GM18870 (cell line): ENCODE measurements at regions not wholly inside any gene's neighbourhood (a gene's known extent, or its start where the extent isn't known, plus 50 kb on each side); places are given as distances from the start of the nearest gene placed in this dataset.
A peak's percentile ranks its signal among the peaks of the same experiment; 100 is the strongest.

Experiments used
- ATAC-seq: cut with Tn5 transposase; IDR thresholded peaks from one replicate; pipeline ENCODE4 v1.9.1; 2021; ENCODE audit warnings: moderate library complexity; ENCODE audit not compliant: unreplicated experiment

DNA sequence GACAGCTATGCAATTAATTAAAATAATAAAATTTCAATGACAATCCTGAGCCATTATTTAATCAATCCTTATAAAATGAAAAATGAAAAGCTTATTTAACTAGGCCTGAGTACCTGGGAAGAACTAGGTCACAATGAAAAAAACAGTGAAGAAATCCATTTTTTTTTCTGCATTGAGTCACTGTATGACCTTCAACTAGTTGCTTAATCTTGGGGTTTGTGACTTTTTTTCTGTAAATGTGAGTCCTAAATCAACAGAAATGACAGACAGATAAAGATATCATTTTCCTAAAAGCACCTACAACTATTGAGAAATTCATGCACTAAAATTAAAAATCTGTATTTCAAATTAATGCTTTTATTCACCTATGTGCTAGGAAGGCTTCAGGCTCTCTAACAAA is 96.8 kb downstream of the TMEM26 start:
- ATAC-seq = no peak

DNA sequence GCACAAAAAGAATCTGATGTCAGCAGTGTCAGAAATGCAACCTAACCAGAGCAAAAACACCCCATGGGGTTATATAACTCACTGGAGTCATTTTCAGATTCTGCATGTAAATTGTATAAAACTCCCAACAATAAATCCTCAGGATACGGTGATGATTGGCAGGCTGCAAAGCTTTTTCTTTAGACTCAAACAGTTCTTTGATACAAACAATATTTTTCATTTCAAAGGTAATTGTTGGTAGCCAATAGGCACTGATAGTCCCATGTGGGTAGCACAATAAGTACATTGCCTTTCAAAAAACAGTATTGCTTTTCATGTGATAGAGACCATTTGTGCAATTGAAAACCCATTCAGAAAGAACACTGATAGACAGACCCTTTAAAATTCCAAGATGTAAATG is 98.0 kb downstream of the TMEM26 start:
- no peak for ATAC-seq

DNA sequence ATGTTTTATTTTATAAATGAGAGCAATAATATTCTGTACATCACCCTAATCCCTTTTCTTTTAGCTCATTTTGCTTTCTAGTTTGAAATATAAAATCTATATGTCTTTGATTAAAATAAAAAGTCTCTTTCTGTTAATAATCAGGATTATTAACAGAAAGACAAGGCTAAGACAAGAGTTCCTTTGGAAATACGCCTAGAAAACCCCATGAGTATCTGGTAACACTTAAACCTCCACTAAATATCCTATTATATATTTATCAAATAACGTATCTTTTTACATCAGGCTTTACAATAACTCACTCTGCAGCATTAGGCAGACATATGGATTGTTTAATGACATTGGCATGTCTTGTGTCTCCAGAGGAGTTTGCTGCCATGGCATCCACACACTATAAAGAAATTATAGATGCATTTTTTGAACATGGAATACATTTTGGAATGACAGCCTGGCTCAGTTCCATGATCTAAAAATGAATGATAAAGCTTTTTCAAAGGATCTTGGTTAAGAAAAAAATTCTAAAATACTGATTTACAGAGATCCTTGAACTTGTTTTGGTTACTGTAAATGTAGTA is 98.7 kb downstream of the TMEM26 start:
- ATAC-seq = no peak

DNA sequence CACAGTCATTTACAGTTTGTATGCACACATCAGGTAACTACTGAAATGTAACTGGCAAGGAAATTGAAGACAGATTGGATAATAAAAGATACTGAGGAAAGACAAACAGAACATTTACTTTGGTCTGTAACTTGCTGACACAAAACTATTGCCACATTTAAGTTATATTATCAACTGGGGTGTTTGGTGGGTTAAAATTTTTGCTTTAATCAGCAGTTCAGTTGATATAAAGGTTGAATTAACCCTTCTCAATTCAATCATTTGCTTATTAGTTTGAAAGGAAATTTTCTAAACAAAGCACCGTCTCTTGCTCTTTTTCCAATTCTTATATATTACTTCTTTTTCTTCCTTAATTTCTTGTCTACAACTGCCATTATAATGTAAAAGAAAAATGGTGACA is 102.4 kb downstream of the TMEM26 start:
- no peak for ATAC-seq

DNA sequence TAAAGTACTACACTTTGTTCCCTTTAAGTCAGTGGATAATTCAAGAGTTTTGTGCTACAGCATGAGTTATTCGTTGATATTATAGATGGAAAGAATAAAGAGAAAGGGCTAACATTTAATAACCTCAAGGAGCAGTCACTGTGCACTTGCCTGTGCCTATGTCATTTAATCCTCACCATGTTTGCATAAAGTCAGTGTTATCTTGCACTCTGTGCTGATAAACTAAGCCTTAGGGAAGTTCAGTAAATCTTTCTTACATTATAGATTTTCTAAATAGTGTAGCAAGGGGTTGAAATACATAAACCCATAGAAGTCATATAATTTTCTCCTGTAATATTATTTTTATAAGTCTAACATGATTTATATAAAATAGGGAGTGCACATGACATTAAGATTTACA is 103.1 kb downstream of the TMEM26 start:
- ATAC-seq = no peak

DNA sequence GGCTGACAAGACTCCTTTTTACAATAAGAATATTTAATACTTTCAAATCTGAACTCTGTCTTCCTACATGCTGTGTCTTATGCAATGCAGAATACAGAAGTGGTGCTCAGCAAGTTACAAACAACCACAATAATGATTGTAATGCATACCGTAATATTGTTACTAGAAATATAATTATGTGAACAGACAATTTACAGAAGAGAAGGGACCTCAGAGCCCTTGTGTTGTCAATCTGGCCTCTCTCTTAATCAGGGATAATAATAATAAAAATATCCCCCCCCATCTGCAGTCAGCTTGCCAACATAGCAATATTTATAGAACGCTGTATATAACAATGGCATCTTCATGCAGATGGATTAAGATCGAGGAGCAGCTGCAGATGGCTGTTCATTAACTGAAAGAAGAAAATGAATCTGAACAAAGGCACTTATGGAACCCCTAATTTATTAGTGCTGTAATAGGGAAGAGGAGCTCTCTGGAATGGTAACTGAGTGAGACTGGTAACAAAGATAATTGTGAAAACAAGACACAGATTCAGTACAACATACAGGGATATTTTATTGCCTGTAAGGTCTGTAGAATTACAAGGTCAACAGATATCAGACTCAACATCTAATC is 106.3 kb downstream of the TMEM26 start:
- no peak for ATAC-seq

DNA sequence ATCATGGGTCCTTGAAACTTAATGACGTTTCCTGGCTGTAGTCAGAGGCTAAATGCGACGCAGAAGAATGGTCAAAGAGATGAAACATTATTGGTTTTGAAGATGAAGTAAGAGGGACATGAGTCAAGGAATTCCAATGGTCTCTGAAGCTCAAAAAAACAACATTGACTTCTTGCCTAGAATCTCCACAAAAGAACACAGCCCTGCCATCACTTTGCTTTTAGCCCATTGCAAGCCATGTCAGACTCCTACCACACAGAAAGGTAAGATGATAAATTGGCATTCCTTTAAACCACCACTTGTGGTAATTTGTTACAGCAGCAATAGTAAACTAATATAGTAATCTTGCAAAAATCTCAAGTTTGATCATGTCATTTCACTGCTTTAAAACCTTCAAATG is 109.4 kb downstream of the TMEM26 start:
- no peak for ATAC-seq

DNA sequence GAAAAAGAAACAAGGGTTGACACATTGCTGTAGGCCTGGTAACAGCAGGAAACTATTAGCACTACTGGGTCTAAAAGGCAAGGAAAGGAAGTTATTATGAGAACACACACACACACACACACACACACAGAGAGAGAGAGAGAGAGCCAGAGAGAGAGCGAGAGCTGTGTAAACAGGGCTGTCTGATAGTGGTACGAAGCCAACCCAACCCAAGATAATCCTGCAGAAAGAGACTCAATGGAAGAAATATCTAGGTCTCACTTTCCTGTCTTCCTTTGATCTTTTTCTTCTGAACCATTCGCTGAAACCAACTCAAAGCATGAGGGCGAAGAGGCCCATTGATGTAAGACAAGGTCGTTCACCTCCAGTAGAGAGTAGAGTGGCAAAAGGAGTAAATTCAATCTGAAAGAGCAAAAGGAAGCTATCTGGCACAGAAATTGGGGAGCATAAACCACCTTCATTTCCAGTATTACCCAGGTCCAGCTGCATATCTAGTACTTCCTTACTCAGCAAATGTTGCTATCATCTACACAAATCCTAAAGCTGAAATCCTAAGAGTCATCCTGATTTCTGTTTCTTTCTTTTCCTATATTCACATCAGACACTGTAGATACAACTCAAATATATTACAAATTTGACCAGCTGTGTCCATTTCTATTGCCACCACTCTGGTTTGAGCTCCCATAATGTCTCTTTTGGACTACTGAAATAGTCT is 110.2 kb downstream of the TMEM26 start:
- no peak for ATAC-seq

DNA sequence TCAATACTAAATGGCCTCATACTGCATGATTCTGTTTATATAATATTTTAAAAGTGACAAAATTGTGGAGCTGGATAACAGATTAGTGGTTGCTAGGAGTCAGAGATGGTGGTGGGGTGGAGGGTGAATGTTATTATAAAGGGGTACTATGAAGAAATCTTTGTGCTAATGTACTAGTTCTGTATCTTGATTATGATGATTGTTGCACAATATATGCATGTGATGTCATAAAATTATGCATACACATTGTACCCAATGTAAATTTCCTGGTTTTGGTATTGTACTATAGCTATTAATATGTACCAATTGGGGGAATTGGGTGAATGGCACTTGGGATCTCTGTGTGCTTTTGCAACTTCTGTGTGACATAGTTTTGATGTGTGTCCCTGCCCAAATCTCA is 112.2 kb downstream of the TMEM26 start:
- ATAC-seq = no peak

DNA sequence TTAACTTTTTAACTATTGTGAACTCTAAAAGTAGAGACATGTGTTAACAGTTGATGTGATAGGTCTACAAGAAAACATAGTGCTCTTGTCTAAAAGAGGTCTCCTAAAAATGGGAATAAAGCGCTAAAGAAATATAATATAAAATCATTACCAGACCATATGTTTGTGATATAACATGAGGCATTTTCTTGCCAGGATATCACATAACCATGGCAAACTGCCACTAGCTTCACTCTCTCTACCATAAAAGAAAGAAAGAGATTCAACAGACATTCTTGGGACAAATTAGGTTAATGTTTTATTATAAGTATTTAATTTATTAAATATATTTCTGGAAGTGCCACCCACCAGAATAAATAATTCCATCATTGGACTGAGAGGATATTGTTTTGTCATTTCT is 115.0 kb downstream of the TMEM26 start:
- ATAC-seq = no peak

DNA sequence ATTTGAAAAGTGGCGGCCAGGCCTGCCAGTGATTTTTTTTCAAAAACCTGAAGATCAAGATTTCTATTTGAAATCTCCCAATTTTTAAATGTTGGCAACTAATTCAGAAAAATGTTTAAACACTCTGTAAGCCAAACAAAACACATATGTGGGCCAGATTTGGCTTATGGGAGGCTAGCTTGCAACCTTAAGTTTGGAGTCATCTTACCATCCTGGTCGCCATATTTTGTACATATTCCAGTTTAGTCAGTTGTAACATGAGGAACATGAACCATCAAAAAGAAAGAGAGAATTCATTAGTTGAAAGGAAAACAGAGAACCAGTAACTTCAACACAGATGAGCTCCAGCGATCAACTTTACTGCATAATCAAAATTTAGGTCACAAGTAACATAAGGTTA is 115.4 kb downstream of the TMEM26 start:
- no peak for ATAC-seq

DNA sequence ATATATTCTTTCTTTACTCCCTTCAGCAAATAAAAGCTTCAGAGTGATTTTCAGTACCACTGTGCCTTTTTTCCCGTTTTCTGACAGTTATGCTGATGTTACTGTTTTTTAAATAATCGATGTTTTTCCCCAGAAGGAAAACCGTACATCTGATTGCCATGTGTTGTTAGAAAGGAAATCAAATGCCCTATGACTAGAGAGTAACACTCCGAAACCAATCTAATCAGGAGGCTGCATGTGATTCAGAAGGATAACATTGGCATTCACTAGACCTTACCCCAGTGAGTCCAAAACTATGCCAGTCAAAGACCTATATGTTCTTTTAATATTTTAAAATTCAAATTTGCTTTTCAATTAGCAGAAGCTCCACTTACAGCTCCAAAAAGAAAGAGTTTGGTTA is 116.3 kb downstream of the TMEM26 start:
- no peak for ATAC-seq

DNA sequence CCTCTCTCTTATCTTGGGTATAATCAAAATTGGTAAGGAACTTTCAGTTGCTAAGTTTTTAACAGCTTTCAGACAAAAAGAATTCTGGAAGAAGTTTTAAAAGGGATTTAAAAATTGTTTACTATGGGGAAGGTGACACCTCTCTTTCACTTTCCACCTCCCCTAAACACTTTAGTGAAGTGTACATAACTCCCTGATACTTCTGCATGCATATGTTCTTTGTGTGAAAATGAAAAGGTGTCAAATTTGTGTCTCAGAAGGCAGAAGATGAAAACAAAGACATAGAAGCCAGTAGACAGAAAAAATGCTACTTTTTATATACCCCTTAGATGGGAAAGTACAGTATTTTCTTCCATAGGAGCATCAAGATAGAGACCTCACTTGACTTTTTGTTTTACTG is 117.8 kb downstream of the TMEM26 start:
- no peak for ATAC-seq

DNA sequence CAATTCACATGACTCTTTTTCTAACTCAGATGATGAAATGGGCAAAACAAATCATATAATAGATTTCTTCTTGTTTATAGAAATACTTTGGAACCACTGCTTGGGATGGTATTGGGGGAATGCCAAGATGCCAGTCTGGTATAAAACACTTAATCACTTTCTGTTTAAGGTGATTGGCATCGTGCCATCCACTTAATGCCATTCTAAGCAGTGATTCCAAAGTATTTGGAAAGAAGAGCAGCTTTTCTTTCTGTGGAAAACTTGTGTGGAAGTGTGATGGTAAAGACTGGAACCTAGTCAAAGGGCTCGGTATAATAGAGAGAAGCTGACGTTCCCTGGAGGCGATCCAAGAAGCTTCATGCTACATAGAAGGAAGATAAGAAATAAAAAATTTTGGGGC is 120.6 kb downstream of the TMEM26 start:
- no peak for ATAC-seq

DNA sequence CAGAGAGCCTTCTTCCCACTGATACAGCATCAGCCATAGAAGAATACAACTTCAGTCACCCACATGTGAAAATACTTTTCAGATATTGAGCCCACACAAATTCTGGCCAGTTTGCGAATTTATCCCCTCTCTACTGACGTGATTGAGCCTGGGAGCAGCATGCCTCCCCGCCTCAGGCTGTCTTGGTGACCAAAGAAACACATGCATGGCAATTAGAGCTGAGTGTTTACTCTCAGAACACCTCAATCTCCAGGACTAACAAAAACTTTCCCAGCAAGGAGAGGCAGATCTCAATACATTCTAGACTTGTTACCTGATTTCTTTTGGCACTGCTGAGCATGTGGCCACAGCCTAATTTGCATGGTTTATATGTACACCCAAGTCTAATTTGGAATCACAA is 122.5 kb downstream of the TMEM26 start:
- ATAC-seq = peak; percentile 44

DNA sequence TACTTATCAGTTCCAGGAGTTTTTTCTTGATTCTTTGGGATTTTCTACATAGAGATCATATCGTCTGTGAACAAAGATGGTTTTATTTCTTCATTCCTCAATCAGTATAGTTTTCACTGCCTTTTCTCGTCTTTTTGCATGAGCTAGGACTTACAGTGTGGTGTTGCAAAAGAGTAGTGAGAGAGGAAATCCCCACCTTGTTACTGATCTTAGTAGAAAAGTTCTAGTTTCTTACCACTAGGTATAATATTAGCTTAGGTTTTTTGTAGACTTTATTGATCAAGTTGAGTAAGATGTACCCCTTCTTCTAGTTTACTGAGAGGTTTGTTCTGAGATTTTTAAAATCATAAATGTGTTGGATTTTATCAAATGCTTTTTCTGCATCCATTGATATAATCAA is 123.3 kb downstream of the TMEM26 start:
- ATAC-seq = peak; percentile 90

DNA sequence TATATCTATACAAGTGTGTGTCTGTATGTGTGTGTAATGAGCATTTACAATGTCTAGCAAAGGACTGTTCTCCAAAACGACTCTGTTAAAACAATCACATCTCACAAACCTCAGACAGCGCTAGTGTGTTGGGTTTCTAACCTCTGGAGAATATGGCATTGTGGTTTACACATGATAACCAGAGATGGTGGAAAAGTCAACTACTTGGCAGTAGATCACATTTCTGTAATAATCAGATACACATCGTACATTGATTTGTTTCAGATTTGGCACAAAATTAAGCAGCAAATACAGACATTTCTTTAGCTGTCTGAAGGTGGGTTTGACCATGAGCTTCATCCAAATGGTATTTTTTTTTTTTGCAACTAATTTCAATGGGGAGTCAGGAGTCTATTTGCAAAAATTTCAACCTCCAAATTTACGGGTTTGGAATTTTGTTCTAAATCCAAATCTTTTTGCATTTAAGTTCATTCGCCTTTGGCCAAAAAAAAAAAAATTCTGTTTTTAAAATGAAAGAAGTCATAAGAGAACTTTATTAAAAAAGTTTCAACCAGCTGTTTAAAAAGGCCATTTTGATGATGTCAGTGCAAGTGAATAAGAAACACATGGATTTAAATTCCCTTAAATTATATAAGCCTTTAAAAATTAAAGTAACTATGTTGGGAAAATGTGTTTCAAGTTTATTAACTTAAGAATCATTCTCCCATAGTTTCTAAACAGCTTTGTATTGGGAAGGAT is 127.8 kb downstream of the TMEM26 start:
- ATAC-seq = no peak

DNA sequence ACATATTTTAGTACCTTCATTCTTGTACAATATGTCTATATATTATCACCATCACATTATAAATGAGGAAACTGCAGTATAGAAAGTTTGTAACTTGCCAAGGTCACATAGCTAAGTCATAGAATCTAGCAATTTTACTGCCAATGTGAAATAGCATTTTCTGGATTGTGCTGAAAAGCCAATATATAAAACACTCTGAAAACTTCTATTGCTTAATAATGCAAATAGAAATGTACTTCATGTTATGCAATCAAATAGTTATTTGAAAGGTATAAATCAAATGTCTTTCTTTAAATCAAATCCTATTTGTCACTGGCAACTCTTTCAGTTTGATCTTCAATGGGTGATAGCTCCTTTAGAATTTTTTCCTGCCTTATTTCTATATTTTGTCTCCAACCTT is 129.5 kb downstream of the TMEM26 start:
- ATAC-seq = no peak

DNA sequence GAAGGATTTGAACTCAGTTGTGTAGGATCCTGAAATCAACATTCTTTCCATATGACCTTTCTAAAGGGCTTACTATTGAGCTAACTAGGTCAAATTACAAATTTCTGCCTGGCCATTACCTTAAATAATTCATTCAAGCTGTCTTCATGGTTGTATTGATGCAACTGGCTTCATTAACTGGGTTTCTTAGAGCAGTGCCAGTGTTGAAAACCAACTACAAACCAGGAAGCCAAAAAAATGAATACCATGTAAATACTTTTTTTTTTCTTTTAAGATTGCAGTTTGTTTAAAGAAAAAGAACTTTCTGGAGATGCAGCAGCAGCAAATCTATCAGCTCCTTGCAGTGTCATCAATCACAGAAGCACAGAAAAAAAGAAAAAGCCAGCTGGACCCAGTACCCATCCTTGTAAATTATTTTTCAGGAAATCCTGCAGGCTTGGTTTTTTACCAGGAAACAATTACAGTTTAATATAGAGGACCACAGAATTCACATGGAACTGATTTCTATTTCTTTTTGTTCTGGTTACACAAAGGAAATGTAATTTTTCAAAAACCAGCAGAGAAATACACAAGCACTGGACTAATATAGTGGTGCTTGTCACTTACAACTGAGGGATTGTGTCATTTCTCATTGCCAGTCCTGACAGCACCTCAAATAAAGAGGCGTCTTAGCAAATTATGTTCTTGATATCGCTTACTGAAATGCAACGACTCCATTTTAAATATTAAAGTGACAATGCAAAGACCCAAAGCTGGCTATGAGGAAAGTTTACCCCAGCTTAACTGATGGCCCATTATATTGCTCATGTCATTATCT is 131.9 kb downstream of the TMEM26 start:
- no peak for ATAC-seq

DNA sequence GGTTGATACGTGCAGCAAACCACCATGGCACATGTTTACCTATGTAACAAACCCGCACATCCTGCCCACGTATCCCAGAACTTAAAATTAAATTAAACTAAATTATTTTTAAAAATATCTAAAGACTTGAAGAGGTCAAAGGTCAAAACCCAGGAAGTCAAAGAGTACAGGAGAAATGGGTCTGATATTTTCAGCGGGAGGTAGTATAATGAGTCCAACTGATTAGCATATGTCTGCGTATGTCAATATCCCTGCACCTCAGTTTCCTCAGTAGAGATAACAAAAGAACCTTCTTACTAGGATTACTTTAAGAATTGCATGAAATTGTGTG is 133.0 kb downstream of the TMEM26 start:
- ATAC-seq = no peak
